ENCODE measurements at regions not wholly inside any gene's neighbourhood (a gene's known extent, or its start where the extent isn't known, plus 50 kb on each side); places are given as distances from the start of the nearest gene placed in this dataset.

DNA sequence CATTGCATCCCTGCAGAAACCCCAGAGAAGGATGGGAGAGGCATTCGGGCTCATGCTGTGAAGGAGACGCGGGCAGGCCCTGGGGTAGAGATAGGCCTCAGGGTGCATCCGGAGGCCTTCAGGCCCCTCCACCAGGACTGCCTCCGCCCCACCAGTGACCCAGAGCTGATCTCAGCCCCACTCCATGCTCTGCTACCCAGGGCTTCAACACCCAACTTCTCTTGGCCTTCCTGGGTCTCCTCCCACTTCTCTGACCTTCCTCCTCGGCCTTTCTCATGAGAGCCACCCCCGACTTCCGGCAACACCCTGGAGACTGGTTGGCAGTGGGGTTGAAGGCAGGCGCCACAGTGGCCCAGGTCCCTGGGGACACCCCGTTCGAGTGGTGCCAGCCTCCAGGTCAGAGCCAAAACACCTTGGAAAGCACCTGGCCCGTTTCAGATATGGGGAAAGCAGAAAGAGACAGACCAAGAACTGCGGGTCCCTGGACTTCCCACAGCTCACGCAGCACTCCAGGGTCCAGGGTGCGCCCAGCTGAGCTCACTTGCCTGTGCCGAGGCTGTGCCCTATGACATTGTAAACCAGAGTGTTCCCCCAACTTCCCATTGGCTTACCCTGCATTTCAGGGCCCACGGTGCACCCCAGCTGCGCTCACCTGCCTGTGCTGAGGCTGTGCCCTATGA is 65.1 kb upstream of the OLFM1 start:
- TF ChIP-seq, protein P1, sequence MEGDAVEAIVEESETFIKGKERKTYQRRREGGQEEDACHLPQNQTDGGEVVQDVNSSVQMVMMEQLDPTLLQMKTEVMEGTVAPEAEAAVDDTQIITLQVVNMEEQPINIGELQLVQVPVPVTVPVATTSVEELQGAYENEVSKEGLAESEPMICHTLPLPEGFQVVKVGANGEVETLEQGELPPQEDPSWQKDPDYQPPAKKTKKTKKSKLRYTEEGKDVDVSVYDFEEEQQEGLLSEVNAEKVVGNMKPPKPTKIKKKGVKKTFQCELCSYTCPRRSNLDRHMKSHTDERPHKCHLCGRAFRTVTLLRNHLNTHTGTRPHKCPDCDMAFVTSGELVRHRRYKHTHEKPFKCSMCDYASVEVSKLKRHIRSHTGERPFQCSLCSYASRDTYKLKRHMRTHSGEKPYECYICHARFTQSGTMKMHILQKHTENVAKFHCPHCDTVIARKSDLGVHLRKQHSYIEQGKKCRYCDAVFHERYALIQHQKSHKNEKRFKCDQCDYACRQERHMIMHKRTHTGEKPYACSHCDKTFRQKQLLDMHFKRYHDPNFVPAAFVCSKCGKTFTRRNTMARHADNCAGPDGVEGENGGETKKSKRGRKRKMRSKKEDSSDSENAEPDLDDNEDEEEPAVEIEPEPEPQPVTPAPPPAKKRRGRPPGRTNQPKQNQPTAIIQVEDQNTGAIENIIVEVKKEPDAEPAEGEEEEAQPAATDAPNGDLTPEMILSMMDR (IDR thresholded peaks at IDR 0.05 in 2 of 3, conservative IDR thresholded peaks at IDR 0.05 in 1 of 3; ENCODE audit: borderline replicate concordance in 1 of 3, insufficient read depth in 1 of 3, low read depth in 2 of 3, low read length in 2 of 3) = no peak
- TF ChIP-seq RAD21 (IDR thresholded peaks at IDR 0.05; ENCODE audit: low read depth) (no peak), MAX (IDR thresholded peaks at IDR 0.05) (no peak), POLR2AphosphoS5 (IDR thresholded peaks at IDR 0.05; ENCODE audit: low read depth, low read length) (no peak), POLR2A (IDR thresholded peaks at IDR 0.05; ENCODE audit: borderline replicate concordance, extremely low read depth, insufficient read depth, insufficient read length) (no peak), EZH2 (IDR thresholded peaks at IDR 0.05) (no peak), SP1 (IDR thresholded peaks at IDR 0.05; ENCODE audit: low read depth) (no peak), EGR1 (IDR thresholded peaks at IDR 0.05; ENCODE audit: low read depth) (no peak), CBX3 (IDR thresholded peaks at IDR 0.05; ENCODE audit: low read depth) (no peak), CEBPB (IDR thresholded peaks at IDR 0.05; ENCODE audit: low read depth) (no peak), SIN3A (IDR thresholded peaks at IDR 0.05; ENCODE audit: low read depth) (no peak), ZNF274 (IDR thresholded peaks at IDR 0.05; ENCODE audit: low read depth, low read length) (no peak)

Data from HCT116 (cell line).